Mucosa of descending colon (tissue), 3 donors: ENCODE measurements at regions not wholly inside any gene's neighbourhood (a gene's known extent, or its start where the extent isn't known, plus 50 kb on each side); places are given as distances from the start of the nearest gene placed in this dataset.

Experiments used
- ATAC-seq: fragments of 200-7000 bp; cut with Tn5 transposase; one replicate; pipeline ENCODE4 v1.9.1; 2020; ENCODE audit warnings: mild to moderate bottlenecking, moderate library complexity
- DNase-seq, 3 donors: peaks; one replicate each; pipeline ENCODE4 v3.0.0-alpha.2; 2020
- H3K36me3 ChIP-seq: fragments of 200-600 bp; one replicate; pipeline ENCODE4 v1.8.0; 2021; ENCODE audit warnings: low read depth, mild to moderate bottlenecking
- H3K4me1 ChIP-seq: fragments of 200-600 bp; one replicate; pipeline ENCODE4 v1.8.0; 2021; ENCODE audit warnings: low read depth, mild to moderate bottlenecking
- H3K4me3 ChIP-seq: fragments of 200-600 bp; one replicate; pipeline ENCODE4 v1.8.0; 2021; ENCODE audit warnings: mild to moderate bottlenecking
- H3K9me3 ChIP-seq: fragments of 200-600 bp; one replicate; pipeline ENCODE4 v1.8.0; 2021; ENCODE audit warnings: mild to moderate bottlenecking
- intact Hi-C, 2 donors: fragments of 100-400 bp; cut with DNase I in 1 of 2; cut with micrococcal nuclease in 1 of 2; formaldehyde crosslinking; loops; one replicate each; pipeline versions ENCODE4 v1.11.0 to v1.11.1; 2022; cut with DNase I, micrococcal nuclease
- TF ChIP-seq, protein P1 (sequence below): fragments of 200-600 bp; IDR thresholded peaks from one replicate; pipeline ENCODE4 v1.8.0; 2022; ENCODE audit warnings: antibody characterized with exemption, mild to moderate bottlenecking
- donor health status: DM: no; HTN: no; CAD: no; lungs with moderate emphysema.
- donor health status: DM: no; HTN: no; CAD: no.
- donor health status: DM: no; HTN: yes; CAD: no.

DNA sequence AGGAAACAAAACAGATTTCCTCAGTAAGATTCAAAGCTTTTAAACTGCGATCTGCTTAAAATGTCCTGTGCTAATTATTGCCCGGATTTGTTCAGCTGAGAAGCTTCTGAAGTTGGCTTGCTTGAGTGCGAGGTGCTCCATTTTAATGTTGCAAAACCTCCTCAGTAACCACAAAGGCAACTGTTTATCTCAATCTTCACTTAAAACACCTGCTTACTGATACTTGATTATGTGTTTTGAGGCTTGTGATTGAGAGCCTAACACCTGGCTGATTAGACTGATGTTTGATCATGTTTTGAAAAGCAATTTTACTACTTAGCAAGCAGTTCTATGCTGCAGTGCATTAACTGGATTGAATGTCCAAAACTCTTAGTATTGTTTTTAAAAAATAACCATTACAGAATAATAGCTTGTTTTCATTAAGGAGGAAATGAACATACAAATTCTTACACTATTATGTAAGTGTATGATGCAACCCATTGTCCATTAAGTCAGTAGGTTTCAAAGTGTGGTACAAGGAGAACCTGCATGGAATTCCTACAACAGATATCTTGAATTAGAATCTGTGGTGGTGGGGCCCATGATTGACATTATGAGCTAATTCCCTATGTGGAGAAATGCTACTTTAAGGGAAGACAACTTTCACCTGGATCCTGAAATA lies 96.9 kb upstream of the FAM180A start:
- TF ChIP-seq, protein P1, sequence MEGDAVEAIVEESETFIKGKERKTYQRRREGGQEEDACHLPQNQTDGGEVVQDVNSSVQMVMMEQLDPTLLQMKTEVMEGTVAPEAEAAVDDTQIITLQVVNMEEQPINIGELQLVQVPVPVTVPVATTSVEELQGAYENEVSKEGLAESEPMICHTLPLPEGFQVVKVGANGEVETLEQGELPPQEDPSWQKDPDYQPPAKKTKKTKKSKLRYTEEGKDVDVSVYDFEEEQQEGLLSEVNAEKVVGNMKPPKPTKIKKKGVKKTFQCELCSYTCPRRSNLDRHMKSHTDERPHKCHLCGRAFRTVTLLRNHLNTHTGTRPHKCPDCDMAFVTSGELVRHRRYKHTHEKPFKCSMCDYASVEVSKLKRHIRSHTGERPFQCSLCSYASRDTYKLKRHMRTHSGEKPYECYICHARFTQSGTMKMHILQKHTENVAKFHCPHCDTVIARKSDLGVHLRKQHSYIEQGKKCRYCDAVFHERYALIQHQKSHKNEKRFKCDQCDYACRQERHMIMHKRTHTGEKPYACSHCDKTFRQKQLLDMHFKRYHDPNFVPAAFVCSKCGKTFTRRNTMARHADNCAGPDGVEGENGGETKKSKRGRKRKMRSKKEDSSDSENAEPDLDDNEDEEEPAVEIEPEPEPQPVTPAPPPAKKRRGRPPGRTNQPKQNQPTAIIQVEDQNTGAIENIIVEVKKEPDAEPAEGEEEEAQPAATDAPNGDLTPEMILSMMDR, result no peak
- no peak for ATAC-seq
- Histone ChIP-seq H3K36me3 (no peaks in the 10 kb centered on the region), H3K9me3 (no peaks in the 10 kb centered on the region), H3K4me3 (no peak overlapping the region), H3K4me1 (no peaks in the 10 kb centered on the region)
- intact Hi-C loops, result no loop called here
- no peak for DNase-seq

DNA sequence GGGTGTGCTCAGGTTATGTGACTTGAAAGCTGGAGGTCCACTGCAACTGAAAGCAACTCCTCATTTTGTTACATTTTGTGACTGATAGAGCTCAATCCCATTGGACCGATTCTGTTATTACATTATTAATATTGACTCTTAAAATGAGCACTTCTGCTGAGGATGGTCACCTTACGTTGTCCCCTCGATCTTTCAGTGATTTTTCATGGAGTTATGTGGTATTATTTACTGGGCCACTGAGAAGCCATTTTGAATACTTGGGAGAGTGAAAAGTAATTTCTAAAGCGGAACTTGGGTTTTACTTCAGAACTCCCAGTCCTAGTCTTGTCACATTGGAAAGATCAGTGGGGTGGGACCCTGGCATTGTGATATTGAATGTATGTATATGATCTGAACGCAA lies 96.3 kb upstream of the FAM180A start:
- ATAC-seq (no peak), DNase-seq (no peak)
- Histone ChIP-seq H3K36me3 (no peaks in the 10 kb centered on the region), H3K9me3 (no peaks in the 10 kb centered on the region), H3K4me1 (no peaks in the 10 kb centered on the region), H3K4me3 (no peak overlapping the region)
- intact Hi-C loops, result no loop called here
- TF ChIP-seq, protein P1, result no peak

DNA sequence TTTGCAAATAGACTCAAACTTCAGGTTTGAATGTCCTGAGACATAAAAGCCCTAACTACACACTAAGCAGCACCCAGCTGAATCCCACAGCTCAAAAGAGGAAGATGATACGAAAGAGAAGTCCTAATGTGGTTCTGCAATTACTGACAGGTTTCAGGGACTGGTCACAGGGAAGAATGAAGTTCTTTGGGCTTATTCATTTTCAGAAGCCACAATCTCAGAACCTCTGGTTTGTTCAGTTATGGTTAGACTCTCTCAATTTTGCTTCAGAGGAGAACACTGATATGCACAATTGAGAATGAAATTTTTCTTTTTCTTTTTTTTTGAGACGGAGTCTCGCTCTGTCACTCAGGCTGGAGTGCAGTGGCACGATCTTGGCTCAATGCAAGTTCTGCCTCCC lies 94.6 kb upstream of the FAM180A start:
- intact Hi-C loops, result no loop called here
- Histone ChIP-seq H3K9me3 (no peaks in the 10 kb centered on the region), H3K4me1 (no peaks in the 10 kb centered on the region), H3K36me3 (no peaks in the 10 kb centered on the region), H3K4me3 (no peak overlapping the region)
- DNase-seq (no peak), ATAC-seq (no peak)
- TF ChIP-seq, protein P1, result no peak

DNA sequence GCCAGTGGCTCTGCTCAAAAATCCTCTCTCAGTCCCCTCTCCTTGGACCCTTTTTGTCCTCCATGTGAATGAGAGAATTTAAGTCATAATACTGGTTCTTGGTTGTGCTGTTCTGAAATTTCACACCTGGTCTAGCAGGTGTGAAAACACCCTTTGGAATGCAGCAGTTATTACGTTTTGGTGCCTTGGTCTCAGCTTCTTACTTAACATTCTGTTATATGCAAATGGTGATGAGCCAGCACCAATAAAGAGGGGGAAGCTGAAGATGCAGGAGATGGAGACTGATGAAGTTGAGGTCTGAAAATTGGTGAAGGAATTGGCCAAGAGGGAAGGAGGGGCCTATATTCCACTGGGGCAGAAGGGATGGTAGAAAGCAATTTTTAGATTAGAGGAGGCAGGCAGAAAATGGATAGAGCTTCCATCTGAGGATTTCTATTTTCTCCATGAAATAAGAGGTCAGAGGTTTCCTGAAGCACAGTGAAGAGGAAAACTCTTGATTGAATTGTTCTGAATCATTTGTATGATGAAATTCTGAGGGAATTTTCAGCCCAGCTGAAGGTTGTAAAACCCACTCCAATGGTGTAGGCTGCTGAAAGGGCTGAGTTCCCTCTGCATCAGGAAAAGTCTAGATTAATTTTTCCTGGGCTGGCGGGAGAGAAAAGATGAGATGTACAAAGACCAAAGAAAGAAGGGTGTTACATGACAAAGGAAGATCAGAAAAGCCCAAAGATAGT lies 94.0 kb upstream of the FAM180A start:
- ATAC-seq (no peak), DNase-seq (no peak)
- Histone ChIP-seq H3K9me3 (no peaks in the 10 kb centered on the region), H3K4me1 (no peaks in the 10 kb centered on the region), H3K4me3 (no peak overlapping the region), H3K36me3 (no peaks in the 10 kb centered on the region)
- TF ChIP-seq, protein P1, result no peak
- intact Hi-C loops, result no loop called here

DNA sequence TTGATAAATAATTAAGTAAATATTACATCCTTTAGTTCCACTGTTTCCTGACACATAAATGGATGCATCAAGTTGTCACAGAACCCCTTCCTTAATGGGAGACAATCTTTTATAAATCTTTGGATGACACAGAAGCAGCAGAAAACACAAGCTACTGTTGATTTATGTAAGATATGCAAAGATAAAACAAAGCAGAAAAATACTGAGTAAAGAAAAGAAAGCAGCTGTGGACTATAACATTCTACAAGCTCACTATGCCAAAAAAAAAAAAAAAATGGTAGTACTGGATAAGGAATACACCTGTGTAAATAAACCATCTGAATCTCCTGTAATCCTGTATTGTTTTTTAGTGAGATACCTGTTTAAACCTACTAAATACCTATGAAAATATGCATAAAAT lies 92.0 kb upstream of the FAM180A start:
- no peak overlapping the region for H3K4me3 ChIP-seq
- DNase-seq, result no peak
- ATAC-seq, result no peak
- no peaks in the 10 kb centered on the region for H3K36me3 ChIP-seq
- no peaks in the 10 kb centered on the region for H3K4me1 ChIP-seq
- no peaks in the 10 kb centered on the region for H3K9me3 ChIP-seq
- intact Hi-C loops, result no loop called here
- TF ChIP-seq, protein P1, result no peak
